BLaER1 treated with 17β-estradiol and CSF1 and Interleukin-3, amounts not matched to agents 10 nM and 100 nM (cell line): ENCODE measurements at regions not wholly inside any gene's neighbourhood (a gene's known extent, or its start where the extent isn't known, plus 50 kb on each side); places are given as distances from the start of the nearest gene placed in this dataset.
A peak's percentile ranks its signal among the peaks of the same experiment; 100 is the strongest.

Experiments
- H3K27ac ChIP-seq, 11 experiments: shearing (Covaris generic); formaldehyde crosslinking; 2 replicates each; pipeline ENCODE4 v1.8.1; 2022
- H3K27me3 ChIP-seq, 11 experiments: shearing (Covaris generic); formaldehyde crosslinking; 2 replicates each; pipeline ENCODE4 v1.8.1; 2022
- H3K36me3 ChIP-seq, 11 experiments: shearing (Covaris generic); formaldehyde crosslinking; 2 replicates each; pipeline ENCODE4 v1.8.1; 2022
- H3K4me1 ChIP-seq, 10 experiments: shearing (Covaris generic); formaldehyde crosslinking; 2 replicates each; pipeline ENCODE4 v1.8.1; 2022
- H3K4me2 ChIP-seq, 11 experiments: shearing (Covaris generic); formaldehyde crosslinking; 2 replicates each; pipeline ENCODE4 v1.8.1; 2022
- H3K4me3 ChIP-seq, 10 experiments: shearing (Covaris generic); formaldehyde crosslinking; 2 replicates each; pipeline ENCODE4 v1.8.1; 2022
- H3K9ac ChIP-seq, 11 experiments: shearing (Covaris generic); formaldehyde crosslinking; 2 replicates each; pipeline ENCODE4 v1.8.1; 2022
- H3K9me3 ChIP-seq, 11 experiments: shearing (Covaris generic); formaldehyde crosslinking; replicated peaks in 1 of 11; 2 replicates each; pipeline ENCODE4 v1.8.1; 2022
- H4K20me1 ChIP-seq, 11 experiments: shearing (Covaris generic); formaldehyde crosslinking; 2 replicates each; pipeline ENCODE4 v1.8.1; 2022
- Cebpa-rat ChIP-seq, 11 experiments: shearing (Covaris generic); IDR thresholded peaks; 2 replicates each; pipeline ENCODE4 v1.8.1; 2022

- H3K36me3 ChIP-seq, result no peaks in the 10 kb centered on the region
- H3K9me3 ChIP-seq, result no peaks in the 10 kb centered on the region
- no peaks in the 10 kb centered on the region for H3K4me1 ChIP-seq
- H4K20me1 ChIP-seq, result no peaks in the 10 kb centered on the region
- H3K4me3 ChIP-seq, result no peak overlapping the region
- no peak overlapping the region for H3K27ac ChIP-seq
- H3K27me3 ChIP-seq, result no peaks in the 10 kb centered on the region
- no peak for TF ChIP-seq Cebpa-rat (IDR thresholded peaks at IDR 0.05)
- no peak overlapping the region for H3K9ac ChIP-seq
- no peak overlapping the region for H3K4me2 ChIP-seq
These were observed 320.6 kb downstream of the ZNF516 start for GRCh38 chr18:76174451-76174850.

- H3K9ac ChIP-seq, result no peak overlapping the region
These were observed 325.3 kb downstream of the ZNF516 start for GRCh38 chr18:76169733-76170132.

GRCh38 chr18:76167845-76168621 lies 327.0 kb downstream of the ZNF516 start:
- Histone ChIP-seq H3K9me3 (peaks cover 0 to 8% (median 3%) of the 10 kb centered on the region in 11 experiments; a peak in 6 of 22 replicates), H3K27ac (peak overlapping the region in 2 of 11 experiments; percentile 14 to 49; a peak in 2 of 22 replicates), H3K4me3 (no peak overlapping the region), H4K20me1 (no peaks in the 10 kb centered on the region), H3K27me3 (no peaks in the 10 kb centered on the region), H3K9ac (no peak overlapping the region), H3K36me3 (no peaks in the 10 kb centered on the region), H3K4me2 (peak overlapping the region in 10 of 11 experiments; percentile 5 to 64 (median 42); a peak in 12 of 22 replicates), H3K4me1 (peaks cover 14 to 37% (median 32%) of the 10 kb centered on the region in 10 experiments)
- no peak for TF ChIP-seq Cebpa-rat (IDR thresholded peaks at IDR 0.05)

More at GRCh38 chr18:76169733-76170132, 325.3 kb downstream of the ZNF516 start:
- TF ChIP-seq Cebpa-rat (IDR thresholded peaks at IDR 0.05), result no peak
- Histone ChIP-seq H3K4me1 (peaks cover 7 to 23% (median 20%) of the 10 kb centered on the region in 10 experiments), H3K4me3 (no peak overlapping the region), H3K9me3 (peaks cover 0 to 6% (median 0%) of the 10 kb centered on the region in 11 experiments; a peak in 3 of 22 replicates), H3K36me3 (no peaks in the 10 kb centered on the region), H3K4me2 (no peak overlapping the region), H4K20me1 (no peaks in the 10 kb centered on the region), H3K27me3 (no peaks in the 10 kb centered on the region), H3K27ac (no peak overlapping the region)

DNA sequence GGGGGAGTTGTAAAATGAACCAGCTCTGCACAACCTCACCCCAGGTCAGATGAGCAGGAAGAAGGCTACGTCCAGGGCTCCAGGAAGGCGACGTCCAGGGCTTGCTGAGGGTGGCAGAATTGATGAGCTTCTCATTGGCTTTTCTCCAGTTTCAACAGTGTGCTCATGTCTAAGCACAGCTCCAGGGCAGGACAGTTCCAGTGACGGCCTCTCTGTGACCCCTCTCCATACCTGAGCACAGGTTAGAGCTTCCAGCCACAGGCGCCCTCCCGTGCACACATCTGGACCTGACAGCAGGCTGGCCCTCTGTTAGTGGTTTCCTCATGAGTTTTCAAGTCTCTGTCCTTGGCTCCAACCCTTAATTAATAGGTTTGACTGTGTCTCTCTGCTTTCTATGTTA lies 327.6 kb downstream of the ZNF516 start:
- Histone ChIP-seq H3K27ac (peak overlapping the region in 2 of 11 experiments; percentile 7 to 49; a peak in 2 of 22 replicates), H3K27me3 (no peaks in the 10 kb centered on the region), H3K9ac (no peak overlapping the region), H4K20me1 (no peaks in the 10 kb centered on the region), H3K36me3 (no peaks in the 10 kb centered on the region), H3K9me3 (peaks cover 0 to 12% (median 6%) of the 10 kb centered on the region in 11 experiments; a peak in 8 of 22 replicates), H3K4me2 (peak overlapping the region in 10 of 11 experiments; percentile 5 to 64 (median 42); a peak in 16 of 22 replicates), H3K4me1 (peaks cover 14 to 42% (median 32%) of the 10 kb centered on the region in 10 experiments), H3K4me3 (no peak overlapping the region)
- no peak for TF ChIP-seq Cebpa-rat (IDR thresholded peaks at IDR 0.05)

GRCh38 chr18:76162886-76163285 lies 332.2 kb downstream of the ZNF516 start:
- H3K27me3 ChIP-seq, result no peaks in the 10 kb centered on the region
- TF ChIP-seq Cebpa-rat (IDR thresholded peaks at IDR 0.05), result no peak
- H3K9me3 ChIP-seq, result peaks cover 0 to 13% (median 6%) of the 10 kb centered on the region in 11 experiments; a peak in 9 of 22 replicates
- no peak overlapping the region for H3K9ac ChIP-seq
- H3K4me1 ChIP-seq, result peaks cover 14 to 40% (median 33%) of the 10 kb centered on the region in 10 experiments
- no peak overlapping the region for H3K4me3 ChIP-seq
- H4K20me1 ChIP-seq, result no peaks in the 10 kb centered on the region
- no peak overlapping the region; a peak in 1 of 22 replicates for H3K4me2 ChIP-seq
- H3K27ac ChIP-seq, result no peak overlapping the region
- H3K36me3 ChIP-seq, result no peaks in the 10 kb centered on the region

DNA sequence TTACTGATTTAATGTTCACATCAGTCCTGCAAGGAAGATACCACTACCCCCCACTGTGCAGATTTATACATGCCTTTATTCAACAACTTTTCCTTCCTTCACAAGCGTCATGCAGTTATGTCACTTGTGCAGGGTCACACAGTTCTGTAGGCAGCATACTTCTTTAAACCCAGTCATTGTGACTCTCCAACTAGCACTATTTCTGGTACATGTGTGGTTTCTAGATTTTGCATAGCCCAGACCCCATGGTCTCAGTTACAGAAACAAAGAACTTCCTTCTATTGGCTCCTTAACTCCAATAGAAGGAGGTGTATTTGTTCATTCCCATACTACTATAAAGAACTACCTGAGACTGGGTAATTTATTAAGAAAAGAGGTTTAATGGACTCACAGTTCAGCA lies 333.1 kb downstream of the ZNF516 start:
- no peak overlapping the region for H3K9ac ChIP-seq
- no peak for TF ChIP-seq Cebpa-rat (IDR thresholded peaks at IDR 0.05)
- H3K4me1 ChIP-seq, result peaks cover 7 to 31% (median 26%) of the 10 kb centered on the region in 10 experiments; a peak in 19 of 20 replicates
- no peaks in the 10 kb centered on the region for H3K27me3 ChIP-seq
- H4K20me1 ChIP-seq, result no peaks in the 10 kb centered on the region
- H3K36me3 ChIP-seq, result no peaks in the 10 kb centered on the region
- peak overlapping the region in 2 of 11 experiments; percentile 11 to 45; a peak in 2 of 22 replicates for H3K4me2 ChIP-seq
- H3K27ac ChIP-seq, result no peak overlapping the region
- H3K9me3 ChIP-seq, result peaks cover 0 to 14% (median 7%) of the 10 kb centered on the region in 11 experiments; a peak in 13 of 22 replicates
- no peak overlapping the region for H3K4me3 ChIP-seq

DNA sequence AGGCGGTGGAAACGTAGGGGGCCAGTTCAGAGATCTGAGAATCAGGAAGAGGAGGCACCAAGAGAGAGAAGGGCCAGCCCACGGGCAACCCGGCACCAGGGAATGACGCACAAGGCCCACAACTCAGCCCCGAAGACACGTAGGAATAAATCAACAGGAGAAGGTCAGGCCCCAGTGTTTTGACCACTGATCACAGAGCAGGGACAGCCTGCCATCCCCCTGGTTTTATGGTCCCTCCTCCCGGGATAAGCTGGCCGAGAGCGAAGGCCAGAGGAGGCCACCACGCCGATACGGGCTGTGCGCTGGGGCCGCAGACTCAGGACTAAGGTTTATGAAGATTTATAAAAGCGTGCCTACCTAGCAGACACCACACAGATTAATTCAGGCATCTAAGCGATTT lies 341.4 kb downstream of the ZNF516 start:
- Histone ChIP-seq H3K4me1 (peaks cover 11 to 24% (median 16%) of the 10 kb centered on the region in 10 experiments), H3K27me3 (no peaks in the 10 kb centered on the region), H4K20me1 (no peaks in the 10 kb centered on the region), H3K4me2 (no peak overlapping the region), H3K27ac (no peak overlapping the region), H3K36me3 (no peaks in the 10 kb centered on the region), H3K4me3 (no peak overlapping the region), H3K9ac (no peak overlapping the region), H3K9me3 (peaks cover 0 to 12% (median 4%) of the 10 kb centered on the region in 11 experiments; a peak in 8 of 22 replicates)
- no peak for TF ChIP-seq Cebpa-rat (IDR thresholded peaks at IDR 0.05)

DNA sequence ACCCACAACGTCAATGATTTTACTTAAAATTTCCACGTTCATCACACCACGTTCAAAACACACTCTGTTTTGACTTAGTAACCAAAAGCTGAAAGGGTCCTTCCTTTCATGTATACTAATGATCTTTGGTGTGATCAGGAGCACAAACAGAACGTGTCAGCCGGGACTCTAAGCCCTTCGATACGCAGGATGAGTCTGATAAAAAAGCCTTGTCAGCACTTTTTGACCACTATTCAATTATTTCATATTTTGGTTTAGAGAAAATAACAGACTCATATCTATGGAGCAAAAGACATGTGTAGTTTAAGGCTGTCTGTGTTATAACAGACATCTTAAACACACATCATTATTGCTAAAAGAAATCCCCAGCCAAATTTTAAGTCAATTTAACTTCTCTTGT lies 345.3 kb downstream of the ZNF516 start:
- no peak for TF ChIP-seq Cebpa-rat (IDR thresholded peaks at IDR 0.05)

GRCh38 chr18:76149284-76149683 lies 345.8 kb downstream of the ZNF516 start:
- TF ChIP-seq Cebpa-rat (IDR thresholded peaks at IDR 0.05), result no peak
- H4K20me1 ChIP-seq, result no peaks in the 10 kb centered on the region
- H3K4me3 ChIP-seq, result no peak overlapping the region
- peak overlapping the region in 1 of 11 experiments; percentile 32; a peak in 2 of 22 replicates for H3K27ac ChIP-seq
- H3K36me3 ChIP-seq, result no peaks in the 10 kb centered on the region
- H3K9me3 ChIP-seq, result peaks cover 0 to 14% (median 0%) of the 10 kb centered on the region in 11 experiments; a peak in 3 of 22 replicates
- peak overlapping the region; percentile 0 to 61 (median 42); a peak in 18 of 22 replicates for H3K4me2 ChIP-seq
- H3K27me3 ChIP-seq, result no peaks in the 10 kb centered on the region
- H3K9ac ChIP-seq, result no peak overlapping the region
- peaks cover 11 to 26% (median 18%) of the 10 kb centered on the region in 10 experiments for H3K4me1 ChIP-seq

More for the DNA sequence above, 345.3 kb downstream of the ZNF516 start:
- Histone ChIP-seq H3K9ac (no peak overlapping the region), H3K4me3 (no peak overlapping the region), H4K20me1 (no peaks in the 10 kb centered on the region), H3K27me3 (no peaks in the 10 kb centered on the region), H3K36me3 (no peaks in the 10 kb centered on the region), H3K4me1 (peaks cover 11 to 26% (median 18%) of the 10 kb centered on the region in 10 experiments), H3K4me2 (peak overlapping the region; percentile 0 to 61 (median 42); a peak in 17 of 22 replicates), H3K9me3 (peaks cover 0 to 14% (median 0%) of the 10 kb centered on the region in 11 experiments; a peak in 3 of 22 replicates), H3K27ac (no peak overlapping the region)
